Sigmoid colon (tissue), 6 donors: ENCODE measurements at regions not wholly inside any gene's neighbourhood (a gene's known extent, or its start where the extent isn't known, plus 50 kb on each side); places are given as distances from the start of the nearest gene placed in this dataset.

Experiments used
- DNase-seq: peaks from one replicate; pipeline ENCODE4 v3.0.0-alpha.2; 2019
- H3K27ac ChIP-seq, 4 donors: fragments of 200-600 bp; sonication (generic); one replicate each; pipeline ENCODE4 v1.5.1; 2016 to 2019; ENCODE audit warnings: mild to moderate bottlenecking in 1 of 4
- H3K27me3 ChIP-seq, 3 donors: fragments of 200-600 bp; sonication (generic); one replicate each; pipeline ENCODE4 v1.5.1; 2019; ENCODE audit warnings: mild to moderate bottlenecking in 1 of 3
- H3K36me3 ChIP-seq, 4 donors: fragments of 200-600 bp; sonication (generic); one replicate each; pipeline ENCODE4 v1.5.1; 2016 to 2019
- H3K4me1 ChIP-seq, 4 donors: fragments of 200-600 bp; sonication (generic); one replicate each; pipeline ENCODE4 v1.5.1; 2017 to 2019
- H3K4me3 ChIP-seq, 4 donors: fragments of 200-600 bp; sonication (generic); one replicate each; pipeline ENCODE4 v1.5.1; 2017 to 2019; ENCODE audit warnings: mild to moderate bottlenecking in 2 of 4, moderate library complexity in 1 of 4
- H3K9me3 ChIP-seq, 4 donors: fragments of 200-600 bp in 3 of 4; sonication (generic) in 3 of 4; one replicate each; pipeline versions ENCODE4 v1.5.1 to v1.6.1; 2013 to 2019
- EP300 ChIP-seq, 4 donors: sonication (generic); formaldehyde crosslinking; IDR thresholded peaks; one replicate each; pipeline ENCODE4 v1.6.1; 2017; ENCODE audit warnings: antibody characterized with exemption in 4 of 4
- POLR2A ChIP-seq, 2 donors: fragments of 450-650 bp; IDR thresholded peaks; one replicate each; pipeline ENCODE4 v1.6.1; 2016; ENCODE audit warnings: antibody characterized with exemption in 2 of 2, mild to moderate bottlenecking in 2 of 2, moderate library complexity in 2 of 2
- POLR2AphosphoS5 ChIP-seq, 4 donors: sonication (generic); formaldehyde crosslinking; IDR thresholded peaks; one replicate each; pipeline ENCODE4 v1.6.1; 2017; ENCODE audit warnings: antibody characterized with exemption in 4 of 4
- WGBS, 2 donors: extraction: QIAGEN DNeasy Blood & Tissue Kit; methylation state at CpG; one replicate each; pipeline ENCODE4 v1.1.7; 2013; 5-methylcytosine and 5-hydroxymethylcytosine counted together
- intact Hi-C: fragments of 100-400 bp; cut with DNase I; formaldehyde crosslinking; loops from one replicate; pipeline ENCODE4 v1.15.1; 2023
- TF ChIP-seq, protein P1 (sequence below), 4 experiments: fragments of 450-650 bp in 3 of 4; fragments of 200-600 bp in 1 of 4; IDR thresholded peaks; one replicate each; pipeline ENCODE4 v1.5.1; 2016 to 2019; ENCODE audit warnings: antibody characterized with exemption in 4 of 4, mild to moderate bottlenecking in 3 of 4, moderate library complexity in 2 of 4
- donor health status: healthy with polysubstance abuse.
- donor health status: healthy.

DNA sequence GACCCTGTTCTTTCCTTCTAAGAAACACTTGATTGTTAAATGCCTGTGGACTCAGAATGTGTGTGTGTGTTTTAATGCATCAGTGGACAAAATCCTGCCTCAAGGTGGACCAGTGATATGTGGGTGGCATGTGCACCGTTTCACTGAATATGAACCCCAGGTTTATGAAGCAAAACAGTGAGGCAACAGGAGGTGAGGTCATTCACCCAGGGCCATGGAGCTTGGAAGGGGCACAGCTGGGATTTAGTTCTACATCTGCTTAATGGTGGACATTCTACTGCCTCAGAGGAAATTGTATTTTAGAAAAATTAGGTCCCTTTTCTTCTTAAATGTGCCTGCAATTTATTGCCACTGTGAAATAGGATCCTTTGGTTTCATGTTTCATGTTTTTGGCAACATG, 549.5 kb upstream of the EEF2KMT start:
- Histone ChIP-seq H3K36me3 (no peaks in the 10 kb centered on the region), H3K27ac (no peak overlapping the region), H3K27me3 (peaks cover 0 to 7% (median 0%) of the 10 kb centered on the region in 3 donors), H3K4me3 (no peak overlapping the region), H3K9me3 (no peaks in the 10 kb centered on the region), H3K4me1 (no peaks in the 10 kb centered on the region)
- intact Hi-C loops = no loop called here
- DNase-seq = no peak
- WGBS, 2 donors = 72 to 82% methylated on average over 1 of the region's 1 CpG
- no peak for TF ChIP-seq POLR2A (IDR thresholded peaks at IDR 0.05)
- TF ChIP-seq POLR2AphosphoS5 (IDR thresholded peaks at IDR 0.05) = no peak
- TF ChIP-seq, protein P1, sequence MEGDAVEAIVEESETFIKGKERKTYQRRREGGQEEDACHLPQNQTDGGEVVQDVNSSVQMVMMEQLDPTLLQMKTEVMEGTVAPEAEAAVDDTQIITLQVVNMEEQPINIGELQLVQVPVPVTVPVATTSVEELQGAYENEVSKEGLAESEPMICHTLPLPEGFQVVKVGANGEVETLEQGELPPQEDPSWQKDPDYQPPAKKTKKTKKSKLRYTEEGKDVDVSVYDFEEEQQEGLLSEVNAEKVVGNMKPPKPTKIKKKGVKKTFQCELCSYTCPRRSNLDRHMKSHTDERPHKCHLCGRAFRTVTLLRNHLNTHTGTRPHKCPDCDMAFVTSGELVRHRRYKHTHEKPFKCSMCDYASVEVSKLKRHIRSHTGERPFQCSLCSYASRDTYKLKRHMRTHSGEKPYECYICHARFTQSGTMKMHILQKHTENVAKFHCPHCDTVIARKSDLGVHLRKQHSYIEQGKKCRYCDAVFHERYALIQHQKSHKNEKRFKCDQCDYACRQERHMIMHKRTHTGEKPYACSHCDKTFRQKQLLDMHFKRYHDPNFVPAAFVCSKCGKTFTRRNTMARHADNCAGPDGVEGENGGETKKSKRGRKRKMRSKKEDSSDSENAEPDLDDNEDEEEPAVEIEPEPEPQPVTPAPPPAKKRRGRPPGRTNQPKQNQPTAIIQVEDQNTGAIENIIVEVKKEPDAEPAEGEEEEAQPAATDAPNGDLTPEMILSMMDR (IDR thresholded peaks at IDR 0.05) = no peak
- TF ChIP-seq EP300 (IDR thresholded peaks at IDR 0.05) = no peak

- H3K9me3 ChIP-seq = no peaks in the 10 kb centered on the region
- H3K27me3 ChIP-seq = peaks cover 0 to 4% (median 0%) of the 10 kb centered on the region in 3 donors
- TF ChIP-seq, protein P1 (IDR thresholded peaks at IDR 0.05) = no peak
- TF ChIP-seq POLR2A (IDR thresholded peaks at IDR 0.05) = no peak
- no peak for TF ChIP-seq POLR2AphosphoS5 (IDR thresholded peaks at IDR 0.05)
- TF ChIP-seq EP300 (IDR thresholded peaks at IDR 0.05) = no peak
- H3K4me1 ChIP-seq = no peaks in the 10 kb centered on the region
- DNase-seq = no peak
- intact Hi-C loops = no loop called here
- WGBS, 2 donors = 85 to 92% methylated on average over 10 of the region's 10 CpGs
- no peak overlapping the region for H3K4me3 ChIP-seq
- H3K36me3 ChIP-seq = no peaks in the 10 kb centered on the region
- no peak overlapping the region for H3K27ac ChIP-seq
Measured at GRCh38 chr16:5643855-5644531, 546.4 kb upstream of the EEF2KMT start.

GRCh38 chr16:5642436-5642835, 544.8 kb upstream of the EEF2KMT start:
- no peak for DNase-seq
- Histone ChIP-seq H3K27me3 (peaks cover 0 to 4% (median 0%) of the 10 kb centered on the region in 3 donors), H3K36me3 (no peaks in the 10 kb centered on the region), H3K27ac (no peak overlapping the region), H3K9me3 (no peaks in the 10 kb centered on the region), H3K4me3 (no peak overlapping the region), H3K4me1 (no peaks in the 10 kb centered on the region)
- WGBS, 2 donors = 19 to 47% methylated on average over 6 of the region's 6 CpGs
- TF ChIP-seq EP300 (IDR thresholded peaks at IDR 0.05) = no peak
- no peak for TF ChIP-seq POLR2AphosphoS5 (IDR thresholded peaks at IDR 0.05)
- no peak for TF ChIP-seq POLR2A (IDR thresholded peaks at IDR 0.05)
- TF ChIP-seq, protein P1 (IDR thresholded peaks at IDR 0.05) = no peak
- intact Hi-C loops = no loop called here

DNA sequence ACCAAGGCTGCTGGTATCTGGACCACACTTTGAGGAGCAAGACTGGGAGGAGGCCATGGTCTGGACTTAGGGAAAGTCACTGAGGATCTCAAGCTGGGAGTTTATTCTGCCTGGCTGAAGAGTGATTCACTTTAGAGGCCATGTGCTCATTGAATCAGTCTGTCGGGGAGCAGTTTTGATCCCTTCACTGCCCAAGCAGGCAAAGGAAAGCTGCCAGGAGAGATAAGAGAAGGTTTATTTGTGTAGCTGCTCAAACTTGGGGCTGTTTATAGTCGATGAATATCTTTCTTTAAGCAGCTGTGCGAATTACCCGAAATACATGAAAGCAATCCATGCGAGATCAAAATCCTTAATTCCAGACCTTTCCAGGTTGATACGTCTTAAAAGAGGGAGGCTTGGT, 544.4 kb upstream of the EEF2KMT start:
- DNase-seq = no peak
- Histone ChIP-seq H3K9me3 (no peaks in the 10 kb centered on the region), H3K36me3 (no peaks in the 10 kb centered on the region), H3K27me3 (peaks cover 0 to 4% (median 0%) of the 10 kb centered on the region in 3 donors), H3K4me1 (no peaks in the 10 kb centered on the region), H3K27ac (no peak overlapping the region), H3K4me3 (no peak overlapping the region)
- 14 to 35% methylated on average over 6 of the region's 6 CpGs for WGBS, 2 donors
- intact Hi-C loops = no loop called here
- TF ChIP-seq, protein P1 (IDR thresholded peaks at IDR 0.05) = no peak
- TF ChIP-seq POLR2AphosphoS5 (IDR thresholded peaks at IDR 0.05) (no peak), EP300 (IDR thresholded peaks at IDR 0.05) (no peak), POLR2A (IDR thresholded peaks at IDR 0.05) (no peak)

GRCh38 chr16:5640883-5641282, 543.3 kb upstream of the EEF2KMT start:
- Histone ChIP-seq H3K4me3 (no peak overlapping the region), H3K27ac (no peak overlapping the region)
- intact Hi-C loops = no loop called here

More at GRCh38 chr16:5640883-5641282, 543.3 kb upstream of the EEF2KMT start:
- TF ChIP-seq POLR2AphosphoS5 (IDR thresholded peaks at IDR 0.05) (no peak), EP300 (IDR thresholded peaks at IDR 0.05) (no peak), POLR2A (IDR thresholded peaks at IDR 0.05) (no peak)
- TF ChIP-seq, protein P1 (IDR thresholded peaks at IDR 0.05) = no peak
- peaks cover 0 to 4% (median 0%) of the 10 kb centered on the region in 3 donors for H3K27me3 ChIP-seq
- no peaks in the 10 kb centered on the region for H3K9me3 ChIP-seq
- no peaks in the 10 kb centered on the region for H3K36me3 ChIP-seq
- no peaks in the 10 kb centered on the region for H3K4me1 ChIP-seq
- DNase-seq = no peak
- 94 to 95% methylated on average over 1 of the region's 1 CpG for WGBS, 2 donors
